Spinal cord (tissue), 1 donor: ENCODE measurements at regions not wholly inside any gene's neighbourhood (a gene's known extent, or its start where the extent isn't known, plus 50 kb on each side); places are given as distances from the start of the nearest gene placed in this dataset. TPM values are rescaled to one million over a fixed set of nuclear protein-coding genes. Genes with fewer than 3 reads are reported as not detected.

Source experiments
- small RNA-seq: library from RNA; depleted of rRNA; stranded (forward); fragments of <200 nt; gene quantifications from one replicate; pipeline ENCODE3, GENCODE V24; 2014; ENCODE audit warnings: low replicate concordance

Small RNA genes lying in the stretch of these regions (small RNA-seq; reads per million reads assigned to genes)
- not detected for gene RF00019
